T-helper 1 cell treated with Interleukin-12 subunit alpha and Interleukin-12 subunit beta and Interleukin-4 antibody, amounts not matched to agents 30 μg/mL and 1 μg/mL, for 36 hours (primary cell): ENCODE measurements at regions not wholly inside any gene's neighbourhood (a gene's known extent, or its start where the extent isn't known, plus 50 kb on each side); places are given as distances from the start of the nearest gene placed in this dataset.

Source experiments
- H3K27ac Mint-ChIP-seq: one replicate; pipeline ENCODE4 v1.8.0; 2021; ENCODE audit warnings: mild to moderate bottlenecking, mixed read lengths
- H3K27me3 Mint-ChIP-seq: one replicate; pipeline ENCODE4 v1.8.0; 2021; ENCODE audit warnings: low read depth, mixed read lengths
- H3K36me3 Mint-ChIP-seq: one replicate; pipeline ENCODE4 v1.8.0; 2021; ENCODE audit warnings: low read depth, mixed read lengths
- H3K4me1 Mint-ChIP-seq: one replicate; pipeline ENCODE4 v1.8.0; 2021; ENCODE audit warnings: low read depth, mixed read lengths
- H3K4me3 Mint-ChIP-seq: one replicate; pipeline ENCODE4 v1.8.0; 2021; ENCODE audit warnings: mild to moderate bottlenecking, moderate library complexity, mixed read lengths
- H3K9me3 Mint-ChIP-seq: one replicate; pipeline ENCODE4 v1.8.0; 2021; ENCODE audit warnings: mixed read lengths

GRCh38 chr5:8694545-8694944 lies 825.6 kb downstream of the MTRR start:
- no peak overlapping the region for H3K4me3 Mint-ChIP-seq
- no peak overlapping the region for H3K27ac Mint-ChIP-seq
- no peaks in the 10 kb centered on the region for H3K4me1 Mint-ChIP-seq
- no peaks in the 10 kb centered on the region for H3K9me3 Mint-ChIP-seq
- no peaks in the 10 kb centered on the region for H3K27me3 Mint-ChIP-seq
- no peaks in the 10 kb centered on the region for H3K36me3 Mint-ChIP-seq

GRCh38 chr5:8695902-8696845 lies 827.2 kb downstream of the MTRR start:
- no peaks in the 10 kb centered on the region for H3K36me3 Mint-ChIP-seq
- H3K4me1 Mint-ChIP-seq: no peaks in the 10 kb centered on the region
- no peaks in the 10 kb centered on the region for H3K9me3 Mint-ChIP-seq
- no peak overlapping the region for H3K4me3 Mint-ChIP-seq
- no peaks in the 10 kb centered on the region for H3K27me3 Mint-ChIP-seq
- no peak overlapping the region for H3K27ac Mint-ChIP-seq

- Mint-ChIP-seq H3K36me3 (no peaks in the 10 kb centered on the region), H3K27me3 (no peaks in the 10 kb centered on the region), H3K9me3 (no peaks in the 10 kb centered on the region)
These were observed 831.3 kb downstream of the MTRR start for GRCh38 chr5:8700222-8700621.

GRCh38 chr5:8700671-8701070 lies 831.7 kb downstream of the MTRR start:
- no peaks in the 10 kb centered on the region for H3K9me3 Mint-ChIP-seq
- no peak overlapping the region for H3K27ac Mint-ChIP-seq
- no peaks in the 10 kb centered on the region for H3K36me3 Mint-ChIP-seq
- H3K27me3 Mint-ChIP-seq: no peaks in the 10 kb centered on the region
- H3K4me3 Mint-ChIP-seq: no peak overlapping the region
- H3K4me1 Mint-ChIP-seq: no peaks in the 10 kb centered on the region

More at GRCh38 chr5:8700222-8700621, 831.3 kb downstream of the MTRR start:
- no peak overlapping the region for H3K27ac Mint-ChIP-seq
- H3K4me3 Mint-ChIP-seq: no peak overlapping the region
- H3K4me1 Mint-ChIP-seq: no peaks in the 10 kb centered on the region

GRCh38 chr5:8701251-8701650 lies 832.3 kb downstream of the MTRR start:
- no peaks in the 10 kb centered on the region for H3K9me3 Mint-ChIP-seq
- no peaks in the 10 kb centered on the region for H3K27me3 Mint-ChIP-seq
- no peaks in the 10 kb centered on the region for H3K4me1 Mint-ChIP-seq
- no peak overlapping the region for H3K27ac Mint-ChIP-seq
- no peaks in the 10 kb centered on the region for H3K36me3 Mint-ChIP-seq
- H3K4me3 Mint-ChIP-seq: no peak overlapping the region

- Mint-ChIP-seq H3K4me1 (no peaks in the 10 kb centered on the region), H3K27me3 (no peaks in the 10 kb centered on the region), H3K9me3 (peaks cover 4% of the 10 kb centered on the region), H3K27ac (no peak overlapping the region), H3K36me3 (no peaks in the 10 kb centered on the region), H3K4me3 (no peak overlapping the region)
These were observed 835.4 kb downstream of the SEMA5A start for GRCh38 chr5:8710426-8710930.

- Mint-ChIP-seq H3K27ac (no peak overlapping the region), H3K36me3 (no peaks in the 10 kb centered on the region), H3K9me3 (no peaks in the 10 kb centered on the region), H3K4me1 (no peaks in the 10 kb centered on the region), H3K4me3 (no peak overlapping the region), H3K27me3 (no peaks in the 10 kb centered on the region)
These were observed 831.7 kb downstream of the SEMA5A start for GRCh38 chr5:8714198-8714597.

- H3K4me3 Mint-ChIP-seq: no peak overlapping the region
- no peaks in the 10 kb centered on the region for H3K36me3 Mint-ChIP-seq
- no peak overlapping the region for H3K27ac Mint-ChIP-seq
- H3K9me3 Mint-ChIP-seq: no peaks in the 10 kb centered on the region
- H3K27me3 Mint-ChIP-seq: no peaks in the 10 kb centered on the region
- H3K4me1 Mint-ChIP-seq: no peaks in the 10 kb centered on the region
These were observed 831.0 kb downstream of the SEMA5A start for GRCh38 chr5:8714861-8715260.

- H3K27ac Mint-ChIP-seq: no peak overlapping the region
These were observed 826.1 kb downstream of the SEMA5A start for GRCh38 chr5:8719796-8720195.

GRCh38 chr5:8720506-8720905 lies 825.4 kb downstream of the SEMA5A start:
- peaks cover 1% of the 10 kb centered on the region for H3K9me3 Mint-ChIP-seq
- no peak overlapping the region for H3K4me3 Mint-ChIP-seq
- H3K36me3 Mint-ChIP-seq: no peaks in the 10 kb centered on the region
- no peak overlapping the region for H3K27ac Mint-ChIP-seq
- no peaks in the 10 kb centered on the region for H3K27me3 Mint-ChIP-seq
- H3K4me1 Mint-ChIP-seq: no peaks in the 10 kb centered on the region

More at GRCh38 chr5:8719796-8720195, 826.1 kb downstream of the SEMA5A start:
- H3K36me3 Mint-ChIP-seq: no peaks in the 10 kb centered on the region
- no peak overlapping the region for H3K4me3 Mint-ChIP-seq
- H3K4me1 Mint-ChIP-seq: no peaks in the 10 kb centered on the region
- no peaks in the 10 kb centered on the region for H3K27me3 Mint-ChIP-seq
- H3K9me3 Mint-ChIP-seq: no peaks in the 10 kb centered on the region

GRCh38 chr5:8721536-8721935 lies 824.3 kb downstream of the SEMA5A start:
- no peaks in the 10 kb centered on the region for H3K27me3 Mint-ChIP-seq
- no peak overlapping the region for H3K4me3 Mint-ChIP-seq
- H3K9me3 Mint-ChIP-seq: peaks cover 8% of the 10 kb centered on the region
- no peak overlapping the region for H3K27ac Mint-ChIP-seq
- no peaks in the 10 kb centered on the region for H3K4me1 Mint-ChIP-seq
- H3K36me3 Mint-ChIP-seq: no peaks in the 10 kb centered on the region

GRCh38 chr5:8726383-8727036 lies 819.4 kb downstream of the SEMA5A start:
- Mint-ChIP-seq H3K27me3 (no peaks in the 10 kb centered on the region), H3K4me1 (no peaks in the 10 kb centered on the region), H3K27ac (no peak overlapping the region), H3K9me3 (peaks cover 14% of the 10 kb centered on the region), H3K4me3 (no peak overlapping the region), H3K36me3 (no peaks in the 10 kb centered on the region)

- no peak overlapping the region for H3K27ac Mint-ChIP-seq
- no peaks in the 10 kb centered on the region for H3K36me3 Mint-ChIP-seq
- no peak overlapping the region for H3K4me3 Mint-ChIP-seq
These were observed 818.5 kb downstream of the SEMA5A start for GRCh38 chr5:8727396-8727795.

GRCh38 chr5:8729437-8729836 lies 816.4 kb downstream of the SEMA5A start:
- no peak overlapping the region for H3K27ac Mint-ChIP-seq
- no peak overlapping the region for H3K4me3 Mint-ChIP-seq
- H3K27me3 Mint-ChIP-seq: no peaks in the 10 kb centered on the region
- peaks cover 14% of the 10 kb centered on the region for H3K9me3 Mint-ChIP-seq
- no peaks in the 10 kb centered on the region for H3K36me3 Mint-ChIP-seq
- no peaks in the 10 kb centered on the region for H3K4me1 Mint-ChIP-seq

More at GRCh38 chr5:8727396-8727795, 818.5 kb downstream of the SEMA5A start:
- H3K9me3 Mint-ChIP-seq: peaks cover 14% of the 10 kb centered on the region
- no peaks in the 10 kb centered on the region for H3K27me3 Mint-ChIP-seq
- no peaks in the 10 kb centered on the region for H3K4me1 Mint-ChIP-seq

GRCh38 chr5:8730194-8730593 lies 815.7 kb downstream of the SEMA5A start:
- Mint-ChIP-seq H3K36me3 (no peaks in the 10 kb centered on the region), H3K9me3 (peaks cover 14% of the 10 kb centered on the region), H3K4me1 (no peaks in the 10 kb centered on the region), H3K27ac (no peak overlapping the region), H3K4me3 (no peak overlapping the region), H3K27me3 (no peaks in the 10 kb centered on the region)
